ENCODE measurements at regions not wholly inside any gene's neighbourhood (a gene's known extent, or its start where the extent isn't known, plus 50 kb on each side); places are given as distances from the start of the nearest gene placed in this dataset.

DNA sequence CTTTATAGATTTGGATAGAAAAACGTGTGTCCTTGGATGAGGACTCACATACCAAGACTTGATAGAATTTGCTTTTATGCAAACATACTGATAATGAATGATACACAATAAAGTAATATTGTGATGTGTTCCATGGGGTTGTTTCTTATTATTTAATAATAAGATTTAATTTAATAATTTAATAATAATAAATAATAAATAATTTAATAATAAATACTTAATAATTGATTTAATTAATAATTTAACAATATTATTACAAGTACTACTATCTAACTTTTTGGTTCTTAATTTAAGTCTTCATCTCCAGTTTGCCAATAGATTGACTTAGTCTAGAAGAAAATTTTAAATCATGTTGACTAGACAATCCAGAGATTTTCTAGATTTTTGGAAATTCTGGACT, 909.2 kb upstream of the PCDH20 start:
- 32% methylated on average over 1 of the region's 1 CpG for WGBS
- TF ChIP-seq HNF4G (IDR thresholded peaks at IDR 0.05) = no peak
- no peak for TF ChIP-seq FOXA2 (IDR thresholded peaks at IDR 0.05)
- no peak for TF ChIP-seq HNF4A (conservative IDR thresholded peaks at IDR 0.05)
- no peak for TF ChIP-seq NR2F2 (IDR thresholded peaks at IDR 0.05)
- no peak for TF ChIP-seq JUND (IDR thresholded peaks at IDR 0.05)
- TF ChIP-seq, protein P1, sequence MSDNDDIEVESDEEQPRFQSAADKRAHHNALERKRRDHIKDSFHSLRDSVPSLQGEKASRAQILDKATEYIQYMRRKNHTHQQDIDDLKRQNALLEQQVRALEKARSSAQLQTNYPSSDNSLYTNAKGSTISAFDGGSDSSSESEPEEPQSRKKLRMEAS (IDR thresholded peaks at IDR 0.05) = no peak
- no peak for DNase-seq (ENCODE audit: low spot score)
- H3K27me3 ChIP-seq (ENCODE audit: control insufficient read depth in 4 of 4, insufficient read depth in 4 of 4, low read length in 3 of 4) = no peaks in the 10 kb centered on the region
- no peak overlapping the region for H3K4me3 ChIP-seq (ENCODE audit: low read depth in 1 of 3, low read length in 3 of 3)
- H3K9me3 ChIP-seq (ENCODE audit: control insufficient read depth in 4 of 4, low read length in 3 of 4) = no peaks in the 10 kb centered on the region
- no peaks in the 10 kb centered on the region for H3K4me1 ChIP-seq (ENCODE audit: control insufficient read depth in 4 of 4, insufficient read depth in 4 of 4, low read length in 3 of 4)
- no peak overlapping the region for H3K27ac ChIP-seq (ENCODE audit: low read depth in 1 of 2, low read length in 2 of 2)
- no peaks in the 10 kb centered on the region for H3K36me3 ChIP-seq (ENCODE audit: control insufficient read depth in 4 of 4, insufficient read depth in 3 of 4, low read depth in 1 of 4, low read length in 3 of 4)
- no peak overlapping the region for H3K9ac ChIP-seq (ENCODE audit: low read depth in 1 of 2, low read length in 2 of 2)

DNA sequence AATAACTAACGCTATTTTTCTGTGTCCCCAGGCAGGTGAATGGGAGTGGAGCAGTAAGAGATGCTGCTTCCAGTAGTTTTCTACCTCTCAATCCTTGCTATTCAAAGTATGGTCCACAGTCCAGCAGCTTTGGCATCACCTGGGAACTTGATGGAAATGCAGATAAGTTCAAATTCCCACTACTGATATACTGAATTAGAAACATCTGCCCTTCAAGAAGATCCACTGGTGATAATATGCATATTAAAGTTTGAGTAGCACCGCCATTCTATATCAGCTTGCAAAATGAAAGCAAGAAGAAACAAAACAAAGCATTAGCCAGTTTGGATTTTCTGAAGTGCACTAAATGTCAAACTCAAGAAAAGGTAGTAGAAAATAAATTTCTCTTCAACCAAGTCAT, 906.2 kb upstream of the PCDH20 start:
- no peak overlapping the region for H3K9ac ChIP-seq (ENCODE audit: low read depth in 1 of 2, low read length in 2 of 2)
- no peaks in the 10 kb centered on the region for H3K4me1 ChIP-seq (ENCODE audit: control insufficient read depth in 4 of 4, insufficient read depth in 4 of 4, low read length in 3 of 4)
- H3K9me3 ChIP-seq (ENCODE audit: control insufficient read depth in 4 of 4, low read length in 3 of 4) = no peaks in the 10 kb centered on the region
- no peak overlapping the region for H3K4me3 ChIP-seq (ENCODE audit: low read depth in 1 of 3, low read length in 3 of 3)
- H3K36me3 ChIP-seq (ENCODE audit: control insufficient read depth in 4 of 4, insufficient read depth in 3 of 4, low read depth in 1 of 4, low read length in 3 of 4) = no peaks in the 10 kb centered on the region
- WGBS = 80% methylated on average over 2 of the region's 2 CpGs
- no peaks in the 10 kb centered on the region for H3K27me3 ChIP-seq (ENCODE audit: control insufficient read depth in 4 of 4, insufficient read depth in 4 of 4, low read length in 3 of 4)
- no peak overlapping the region for H3K27ac ChIP-seq (ENCODE audit: low read depth in 1 of 2, low read length in 2 of 2)
- DNase-seq (ENCODE audit: low spot score) = no peak
- TF ChIP-seq HNF4A (conservative IDR thresholded peaks at IDR 0.05) (no peak), HNF4G (IDR thresholded peaks at IDR 0.05) (no peak), NR2F2 (IDR thresholded peaks at IDR 0.05) (no peak), GABPA (IDR thresholded peaks at IDR 0.05 in 1 of 2, conservative IDR thresholded peaks at IDR 0.05 in 1 of 2) (no peak), FOXA1 (IDR thresholded peaks at IDR 0.05) (no peak), RXRA (IDR thresholded peaks at IDR 0.05) (no peak), RAD21 (IDR thresholded peaks at IDR 0.05) (no peak), SP1 (IDR thresholded peaks at IDR 0.05) (no peak), JUND (IDR thresholded peaks at IDR 0.05) (no peak), TAF1 (conservative IDR thresholded peaks at IDR 0.05) (no peak), EGR1 (IDR thresholded peaks at IDR 0.05; ENCODE audit: low read depth in 2 of 2) (no peak)
- TF ChIP-seq, protein P2, sequence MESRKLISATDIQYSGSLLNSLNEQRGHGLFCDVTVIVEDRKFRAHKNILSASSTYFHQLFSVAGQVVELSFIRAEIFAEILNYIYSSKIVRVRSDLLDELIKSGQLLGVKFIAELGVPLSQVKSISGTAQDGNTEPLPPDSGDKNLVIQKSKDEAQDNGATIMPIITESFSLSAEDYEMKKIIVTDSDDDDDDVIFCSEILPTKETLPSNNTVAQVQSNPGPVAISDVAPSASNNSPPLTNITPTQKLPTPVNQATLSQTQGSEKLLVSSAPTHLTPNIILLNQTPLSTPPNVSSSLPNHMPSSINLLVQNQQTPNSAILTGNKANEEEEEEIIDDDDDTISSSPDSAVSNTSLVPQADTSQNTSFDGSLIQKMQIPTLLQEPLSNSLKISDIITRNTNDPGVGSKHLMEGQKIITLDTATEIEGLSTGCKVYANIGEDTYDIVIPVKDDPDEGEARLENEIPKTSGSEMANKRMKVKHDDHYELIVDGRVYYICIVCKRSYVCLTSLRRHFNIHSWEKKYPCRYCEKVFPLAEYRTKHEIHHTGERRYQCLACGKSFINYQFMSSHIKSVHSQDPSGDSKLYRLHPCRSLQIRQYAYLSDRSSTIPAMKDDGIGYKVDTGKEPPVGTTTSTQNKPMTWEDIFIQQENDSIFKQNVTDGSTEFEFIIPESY (IDR thresholded peaks at IDR 0.05) = no peak
- TF ChIP-seq, protein P3, sequence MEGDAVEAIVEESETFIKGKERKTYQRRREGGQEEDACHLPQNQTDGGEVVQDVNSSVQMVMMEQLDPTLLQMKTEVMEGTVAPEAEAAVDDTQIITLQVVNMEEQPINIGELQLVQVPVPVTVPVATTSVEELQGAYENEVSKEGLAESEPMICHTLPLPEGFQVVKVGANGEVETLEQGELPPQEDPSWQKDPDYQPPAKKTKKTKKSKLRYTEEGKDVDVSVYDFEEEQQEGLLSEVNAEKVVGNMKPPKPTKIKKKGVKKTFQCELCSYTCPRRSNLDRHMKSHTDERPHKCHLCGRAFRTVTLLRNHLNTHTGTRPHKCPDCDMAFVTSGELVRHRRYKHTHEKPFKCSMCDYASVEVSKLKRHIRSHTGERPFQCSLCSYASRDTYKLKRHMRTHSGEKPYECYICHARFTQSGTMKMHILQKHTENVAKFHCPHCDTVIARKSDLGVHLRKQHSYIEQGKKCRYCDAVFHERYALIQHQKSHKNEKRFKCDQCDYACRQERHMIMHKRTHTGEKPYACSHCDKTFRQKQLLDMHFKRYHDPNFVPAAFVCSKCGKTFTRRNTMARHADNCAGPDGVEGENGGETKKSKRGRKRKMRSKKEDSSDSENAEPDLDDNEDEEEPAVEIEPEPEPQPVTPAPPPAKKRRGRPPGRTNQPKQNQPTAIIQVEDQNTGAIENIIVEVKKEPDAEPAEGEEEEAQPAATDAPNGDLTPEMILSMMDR (IDR thresholded peaks at IDR 0.05; ENCODE audit: low read depth, low read length, missing input control) = no peak
- TF ChIP-seq, protein P4, sequence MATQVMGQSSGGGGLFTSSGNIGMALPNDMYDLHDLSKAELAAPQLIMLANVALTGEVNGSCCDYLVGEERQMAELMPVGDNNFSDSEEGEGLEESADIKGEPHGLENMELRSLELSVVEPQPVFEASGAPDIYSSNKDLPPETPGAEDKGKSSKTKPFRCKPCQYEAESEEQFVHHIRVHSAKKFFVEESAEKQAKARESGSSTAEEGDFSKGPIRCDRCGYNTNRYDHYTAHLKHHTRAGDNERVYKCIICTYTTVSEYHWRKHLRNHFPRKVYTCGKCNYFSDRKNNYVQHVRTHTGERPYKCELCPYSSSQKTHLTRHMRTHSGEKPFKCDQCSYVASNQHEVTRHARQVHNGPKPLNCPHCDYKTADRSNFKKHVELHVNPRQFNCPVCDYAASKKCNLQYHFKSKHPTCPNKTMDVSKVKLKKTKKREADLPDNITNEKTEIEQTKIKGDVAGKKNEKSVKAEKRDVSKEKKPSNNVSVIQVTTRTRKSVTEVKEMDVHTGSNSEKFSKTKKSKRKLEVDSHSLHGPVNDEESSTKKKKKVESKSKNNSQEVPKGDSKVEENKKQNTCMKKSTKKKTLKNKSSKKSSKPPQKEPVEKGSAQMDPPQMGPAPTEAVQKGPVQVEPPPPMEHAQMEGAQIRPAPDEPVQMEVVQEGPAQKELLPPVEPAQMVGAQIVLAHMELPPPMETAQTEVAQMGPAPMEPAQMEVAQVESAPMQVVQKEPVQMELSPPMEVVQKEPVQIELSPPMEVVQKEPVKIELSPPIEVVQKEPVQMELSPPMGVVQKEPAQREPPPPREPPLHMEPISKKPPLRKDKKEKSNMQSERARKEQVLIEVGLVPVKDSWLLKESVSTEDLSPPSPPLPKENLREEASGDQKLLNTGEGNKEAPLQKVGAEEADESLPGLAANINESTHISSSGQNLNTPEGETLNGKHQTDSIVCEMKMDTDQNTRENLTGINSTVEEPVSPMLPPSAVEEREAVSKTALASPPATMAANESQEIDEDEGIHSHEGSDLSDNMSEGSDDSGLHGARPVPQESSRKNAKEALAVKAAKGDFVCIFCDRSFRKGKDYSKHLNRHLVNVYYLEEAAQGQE (IDR thresholded peaks at IDR 0.05) = no peak
- TF ChIP-seq, protein P5, sequence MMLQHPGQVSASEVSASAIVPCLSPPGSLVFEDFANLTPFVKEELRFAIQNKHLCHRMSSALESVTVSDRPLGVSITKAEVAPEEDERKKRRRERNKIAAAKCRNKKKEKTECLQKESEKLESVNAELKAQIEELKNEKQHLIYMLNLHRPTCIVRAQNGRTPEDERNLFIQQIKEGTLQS (IDR thresholded peaks at IDR 0.05) = no peak
- TF ChIP-seq, protein P1 (IDR thresholded peaks at IDR 0.05) = no peak

Data from liver (tissue), 8 donors.